SU-DHL-6 (cell line): ENCODE measurements at regions not wholly inside any gene's neighbourhood (a gene's known extent, or its start where the extent isn't known, plus 50 kb on each side); places are given as distances from the start of the nearest gene placed in this dataset.
"Not testable (repeated sequence)": the region's sequence is repeated elsewhere in the genome, so short reads cannot be mapped to it uniquely, and the experiment has no call there.

ENCODE experiments used
- H2AFZ ChIP-seq: fragments of 200-600 bp; sonication (generic); 2 replicates; pipeline ENCODE4 v1.6.1; 2014; ENCODE audit warnings: low read depth, mild to moderate bottlenecking, moderate library complexity, mixed read lengths, antibody characterized with exemption, low read length; ENCODE audit not compliant: severe bottlenecking
- H3F3A ChIP-seq: fragments of 200-600 bp; shearing (Covaris generic); 2 replicates; pipeline ENCODE4 v1.6.0; 2016; ENCODE audit warnings: antibody characterized with exemption, mild to moderate bottlenecking; ENCODE audit not compliant: insufficient read depth
- H3K27ac ChIP-seq: fragments of 200-600 bp; sonication (generic); 2 replicates; pipeline ENCODE4 v1.5.1; 2016; ENCODE audit warnings: low read depth, mild to moderate bottlenecking, low read length, moderate library complexity, mixed read lengths
- H3K27me3 ChIP-seq: fragments of 200-600 bp; sonication (generic), shearing (Covaris generic); 2 replicates; pipeline ENCODE4 v1.6.0; 2014; ENCODE audit warnings: mild to moderate bottlenecking, low read length
- H3K36me3 ChIP-seq: fragments of 200-600 bp; sonication (generic); 2 replicates; pipeline ENCODE4 v1.6.1; 2014; ENCODE audit warnings: mild to moderate bottlenecking, low read length, mixed read lengths
- H3K4me2 ChIP-seq: fragments of 300-600, 200-600 bp; shearing (Covaris generic), sonication (generic); 2 replicates; pipeline ENCODE4 v1.6.0; 2014; ENCODE audit warnings: low read length, low read depth, mild to moderate bottlenecking; ENCODE audit not compliant: poor library complexity, severe bottlenecking
- H3K4me3 ChIP-seq: fragments of 200-600 bp; sonication (generic); 2 replicates; pipeline ENCODE4 v1.5.1; 2014; ENCODE audit warnings: antibody characterized with exemption, low read length, mild to moderate bottlenecking, mixed read lengths; ENCODE audit not compliant: insufficient read depth, poor library complexity, severe bottlenecking
- H3K79me2 ChIP-seq: fragments of 200-600 bp; sonication (generic); 2 replicates; pipeline ENCODE4 v1.6.1; 2014; ENCODE audit warnings: mild to moderate bottlenecking, low read length, moderate library complexity; ENCODE audit not compliant: insufficient read depth
- H3K9ac ChIP-seq: fragments of 200-600 bp; sonication (generic); 2 replicates; pipeline ENCODE4 v1.7.0; 2014; ENCODE audit warnings: mild to moderate bottlenecking, low read length
- H3K9me2 ChIP-seq: fragments of 200-600 bp; sonication (generic); replicated peaks from 2 replicates; pipeline ENCODE4 v1.6.1; 2014; ENCODE audit warnings: low read length; ENCODE audit not compliant: insufficient read depth
- H3K9me3 ChIP-seq: fragments of 200-600 bp; sonication (generic); 2 replicates; pipeline ENCODE4 v1.6.1; 2014; ENCODE audit warnings: low read length, mixed read lengths; ENCODE audit not compliant: insufficient read depth
- H4K20me1 ChIP-seq: fragments of 200-600 bp; sonication (generic); 2 replicates; pipeline ENCODE4 v1.6.1; 2014; ENCODE audit warnings: low read depth, mild to moderate bottlenecking, antibody characterized with exemption, low read length, moderate library complexity, mixed read lengths
- EZH2phosphoT487 ChIP-seq: fragments of 200-600 bp; sonication (generic), shearing (Covaris generic); conservative IDR thresholded peaks from 2 replicates; pipeline ENCODE4 v1.6.1; 2018; ENCODE audit warnings: mild to moderate bottlenecking, antibody characterized with exemption, low read length, moderate library complexity, mixed read lengths
- TF ChIP-seq, protein P1 (sequence below): fragments of 200-600 bp; sonication (generic); IDR thresholded peaks from one replicate; pipeline ENCODE4 v1.5.1; 2017; ENCODE audit warnings: antibody characterized with exemption, mild to moderate bottlenecking, low read length, moderate library complexity; ENCODE audit not compliant: insufficient read depth, poor library complexity, severe bottlenecking

DNA sequence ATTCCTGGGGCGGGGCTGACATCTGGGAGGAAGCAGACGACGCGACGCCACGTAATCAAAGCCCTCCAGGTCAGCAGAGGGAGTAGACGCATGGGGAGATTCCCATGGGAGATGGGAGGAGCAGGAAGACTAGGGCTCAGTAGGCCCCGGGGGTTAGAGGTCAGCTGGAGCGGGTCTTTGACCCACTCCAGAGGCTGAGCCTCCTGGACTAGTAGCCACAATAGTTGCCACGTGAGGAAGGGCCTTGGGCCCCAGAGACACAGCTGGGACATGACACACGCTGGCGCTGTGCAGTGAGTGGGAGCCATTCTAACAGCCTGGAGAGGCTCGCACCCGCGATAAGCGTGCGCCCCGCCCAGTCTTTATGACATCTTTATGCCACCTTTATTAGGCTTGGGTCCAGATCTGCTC, 95.7 kb upstream of the AMZ2 start:
- H3K4me3 ChIP-seq: no peak overlapping the region
- no peaks in the 10 kb centered on the region for H4K20me1 ChIP-seq
- TF ChIP-seq EZH2phosphoT487: no peak
- TF ChIP-seq, protein P1, sequence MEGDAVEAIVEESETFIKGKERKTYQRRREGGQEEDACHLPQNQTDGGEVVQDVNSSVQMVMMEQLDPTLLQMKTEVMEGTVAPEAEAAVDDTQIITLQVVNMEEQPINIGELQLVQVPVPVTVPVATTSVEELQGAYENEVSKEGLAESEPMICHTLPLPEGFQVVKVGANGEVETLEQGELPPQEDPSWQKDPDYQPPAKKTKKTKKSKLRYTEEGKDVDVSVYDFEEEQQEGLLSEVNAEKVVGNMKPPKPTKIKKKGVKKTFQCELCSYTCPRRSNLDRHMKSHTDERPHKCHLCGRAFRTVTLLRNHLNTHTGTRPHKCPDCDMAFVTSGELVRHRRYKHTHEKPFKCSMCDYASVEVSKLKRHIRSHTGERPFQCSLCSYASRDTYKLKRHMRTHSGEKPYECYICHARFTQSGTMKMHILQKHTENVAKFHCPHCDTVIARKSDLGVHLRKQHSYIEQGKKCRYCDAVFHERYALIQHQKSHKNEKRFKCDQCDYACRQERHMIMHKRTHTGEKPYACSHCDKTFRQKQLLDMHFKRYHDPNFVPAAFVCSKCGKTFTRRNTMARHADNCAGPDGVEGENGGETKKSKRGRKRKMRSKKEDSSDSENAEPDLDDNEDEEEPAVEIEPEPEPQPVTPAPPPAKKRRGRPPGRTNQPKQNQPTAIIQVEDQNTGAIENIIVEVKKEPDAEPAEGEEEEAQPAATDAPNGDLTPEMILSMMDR: no peak

DNA sequence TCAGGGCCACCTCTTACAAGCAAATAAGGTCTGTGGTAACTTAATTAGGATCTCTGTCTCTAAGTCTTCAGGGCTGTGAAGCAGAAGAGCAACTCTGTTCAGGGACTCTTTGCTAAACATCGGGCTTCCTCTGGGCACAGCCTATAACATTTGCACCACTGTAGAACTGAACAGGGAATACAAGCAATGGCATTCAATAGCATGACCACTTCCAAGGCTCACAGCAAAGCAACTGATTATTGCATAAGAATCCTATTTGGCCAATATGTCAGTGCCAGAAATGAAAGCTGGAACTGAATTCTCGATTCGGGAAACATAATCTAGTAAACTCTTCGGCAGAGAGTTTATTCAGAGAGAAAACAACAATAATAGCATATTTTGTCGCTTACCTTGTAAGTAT, 92.2 kb upstream of the AMZ2 start:
- TF ChIP-seq, protein P1: no peak
- no peak for TF ChIP-seq EZH2phosphoT487
- no peaks in the 10 kb centered on the region for H3K79me2 ChIP-seq
- H2AFZ ChIP-seq: no peak overlapping the region
- H3K4me2 ChIP-seq: no peak overlapping the region
- H3F3A ChIP-seq: no peaks in the 10 kb centered on the region
- H3K9me3 ChIP-seq: no peaks in the 10 kb centered on the region
- no peak overlapping the region for H3K4me3 ChIP-seq
- no peaks in the 10 kb centered on the region for H3K9me2 ChIP-seq
- no peaks in the 10 kb centered on the region for H3K27me3 ChIP-seq
- no peaks in the 10 kb centered on the region for H4K20me1 ChIP-seq
- H3K27ac ChIP-seq: no peak overlapping the region
- no peak overlapping the region for H3K9ac ChIP-seq
- no peaks in the 10 kb centered on the region for H3K36me3 ChIP-seq

More for the DNA sequence above, 95.7 kb upstream of the AMZ2 start:
- Histone ChIP-seq H2AFZ (no peak overlapping the region), H3K27ac (no peak overlapping the region), H3K9me2 (no peaks in the 10 kb centered on the region), H3K27me3 (no peaks in the 10 kb centered on the region), H3F3A (no peaks in the 10 kb centered on the region), H3K9ac (no peak overlapping the region), H3K4me2 (no peak overlapping the region), H3K9me3 (no peaks in the 10 kb centered on the region), H3K36me3 (no peaks in the 10 kb centered on the region), H3K79me2 (no peaks in the 10 kb centered on the region)

DNA sequence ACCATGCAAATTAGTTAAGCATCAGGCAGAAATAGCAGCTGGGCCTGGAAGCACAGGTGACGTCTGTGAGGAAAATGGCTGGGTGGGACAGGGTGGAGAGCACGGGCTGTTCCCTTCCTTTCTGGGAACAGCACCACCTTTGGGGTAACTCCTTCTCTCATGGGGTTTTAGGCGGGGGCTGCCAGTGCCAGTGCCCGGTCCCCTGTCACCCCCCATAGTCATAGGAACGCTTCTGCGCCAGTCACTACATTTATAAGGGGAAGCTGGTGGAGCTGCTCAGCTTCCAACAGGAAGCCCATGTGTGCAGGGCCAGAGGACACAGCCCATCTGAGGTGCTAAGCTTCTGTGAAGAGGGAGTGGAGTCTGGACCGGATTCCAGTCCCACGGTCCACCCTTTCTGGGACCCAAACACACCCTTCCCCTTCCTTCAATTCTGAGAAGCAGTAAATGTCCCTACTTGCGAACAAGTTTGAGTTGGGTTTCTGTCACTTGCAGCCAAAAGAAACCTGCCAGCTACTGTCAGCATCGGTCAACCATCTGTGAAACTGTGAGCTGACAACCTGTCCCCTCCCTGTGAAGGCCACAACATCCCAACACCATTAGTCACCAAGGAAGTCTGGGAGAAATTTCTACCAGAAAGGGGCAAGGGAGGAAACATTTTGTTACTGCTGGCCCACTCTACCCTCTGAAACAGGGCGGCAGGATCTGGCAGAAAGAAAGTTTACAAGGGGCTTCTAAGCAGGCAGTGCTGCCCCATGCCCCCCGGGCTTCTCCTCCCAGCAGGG, 86.0 kb upstream of the AMZ2 start:
- Histone ChIP-seq H3K9me3 (no peaks in the 10 kb centered on the region), H3K27ac (no peak overlapping the region), H3K4me3 (no peak overlapping the region), H3K9me2 (no peaks in the 10 kb centered on the region), H3K4me2 (no peak overlapping the region), H3K9ac (no peak overlapping the region), H3K36me3 (no peaks in the 10 kb centered on the region), H2AFZ (no peak overlapping the region), H4K20me1 (no peaks in the 10 kb centered on the region), H3K27me3 (no peaks in the 10 kb centered on the region), H3K79me2 (no peaks in the 10 kb centered on the region), H3F3A (no peaks in the 10 kb centered on the region)
- no peak for TF ChIP-seq EZH2phosphoT487
- TF ChIP-seq, protein P1: no peak

DNA sequence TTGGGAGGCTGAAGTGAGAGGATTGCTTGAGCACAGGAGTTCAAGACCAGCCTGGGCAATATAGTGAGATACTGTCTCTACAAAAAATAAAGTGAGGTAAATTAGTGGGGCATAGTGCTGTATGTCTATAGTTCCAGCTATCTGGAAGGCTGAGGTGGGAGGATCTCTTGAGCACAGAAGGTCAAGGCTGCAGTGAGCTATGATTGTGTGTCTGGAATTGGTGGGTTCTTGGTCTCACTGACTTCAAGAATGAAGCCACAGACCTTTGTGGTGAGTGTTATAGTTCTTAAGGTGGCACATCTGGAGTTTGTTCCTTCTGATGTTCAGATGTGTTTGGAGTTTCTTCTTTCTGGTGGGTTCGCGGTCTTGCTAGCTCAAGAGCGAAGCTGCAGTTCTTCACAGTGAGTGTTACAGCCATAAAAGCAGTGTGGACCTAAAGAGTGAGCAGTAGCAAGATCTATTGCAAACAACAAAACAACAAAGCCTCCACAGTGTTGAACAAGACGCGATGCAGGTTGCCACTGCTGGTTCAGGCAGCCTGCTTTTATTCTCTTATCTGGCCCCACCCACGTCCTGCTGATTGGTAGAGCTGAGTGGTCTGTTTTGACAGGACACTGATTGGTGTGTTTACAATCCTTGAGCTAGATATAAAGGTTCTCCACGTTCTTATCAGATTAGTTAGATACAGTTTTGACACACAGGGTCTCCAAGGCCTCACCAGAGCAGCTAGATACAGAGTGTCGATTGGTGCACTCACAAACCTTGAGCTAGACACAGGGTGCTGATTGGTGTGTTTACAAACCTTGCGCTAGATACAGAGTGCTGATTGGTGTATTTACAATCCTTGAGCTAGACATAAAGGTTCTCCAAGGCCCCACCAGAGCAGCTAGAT, 79.3 kb upstream of the AMZ2 start:
- H2AFZ ChIP-seq, H3K9me3 ChIP-seq, H4K20me1 ChIP-seq, H3K27me3 ChIP-seq, H3K4me2 ChIP-seq, H3K4me3 ChIP-seq, H3K9me2 ChIP-seq, H3K79me2 ChIP-seq, H3F3A ChIP-seq, H3K9ac ChIP-seq, H3K27ac ChIP-seq, H3K36me3 ChIP-seq: not testable (repeated sequence)

DNA sequence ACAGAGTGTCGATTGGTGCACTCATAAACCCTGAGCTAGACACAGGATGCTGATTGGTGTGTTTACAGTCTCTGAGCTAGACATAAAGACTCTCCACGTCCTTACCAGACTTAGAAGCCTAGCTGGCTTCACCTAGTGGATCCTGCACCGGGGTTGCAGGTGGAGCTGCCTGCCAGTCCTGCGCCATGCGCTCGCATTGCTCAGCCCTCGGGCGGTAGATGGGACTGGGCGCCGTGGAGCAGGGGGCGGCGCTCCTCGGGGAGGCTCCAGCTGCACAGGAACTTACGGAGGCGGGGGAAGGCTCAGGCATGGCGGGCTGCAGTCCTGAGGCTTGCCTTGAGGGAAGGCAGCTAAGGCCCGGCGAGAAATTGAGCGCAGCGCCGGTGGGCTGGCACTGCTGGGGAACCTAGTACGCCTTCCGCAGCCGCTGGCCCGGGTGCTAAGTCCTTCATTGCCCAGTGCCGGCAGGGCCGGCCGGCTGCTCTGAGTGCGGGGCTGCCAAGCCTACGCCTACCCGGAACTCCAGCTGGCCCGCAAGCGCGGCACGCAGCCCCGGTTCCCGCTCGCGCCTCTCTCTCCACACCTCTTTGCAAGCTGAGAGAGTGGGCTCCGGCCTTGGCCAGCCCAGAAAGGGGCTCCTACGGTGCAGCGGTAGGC, 78.5 kb upstream of the AMZ2 start:
- not testable (repeated sequence) for H3K36me3 ChIP-seq, H3K4me3 ChIP-seq, H4K20me1 ChIP-seq, H3F3A ChIP-seq, H3K27me3 ChIP-seq, H3K9me3 ChIP-seq, H3K4me2 ChIP-seq, H2AFZ ChIP-seq, H3K27ac ChIP-seq, H3K79me2 ChIP-seq, H3K9me2 ChIP-seq, H3K9ac ChIP-seq
